Chondrocyte (in vitro differentiated cells): ENCODE measurements at regions not wholly inside any gene's neighbourhood (a gene's known extent, or its start where the extent isn't known, plus 50 kb on each side); places are given as distances from the start of the nearest gene placed in this dataset.

ENCODE experiments used
- DNase-seq: peaks from one replicate; pipeline ENCODE4 v3.0.0; 2021; ENCODE audit warnings: mixed read lengths, low spot score
- H3K27ac Mint-ChIP-seq: one replicate; pipeline ENCODE4 v1.8.0; 2021; ENCODE audit warnings: mild to moderate bottlenecking, moderate library complexity, mixed read lengths; ENCODE audit not compliant: unreplicated experiment
- H3K27me3 Mint-ChIP-seq: 2 replicates; pipeline ENCODE4 v1.8.0; 2021; ENCODE audit warnings: low read depth, mixed read lengths
- H3K36me3 Mint-ChIP-seq: 2 replicates; pipeline ENCODE4 v1.8.0; 2021; ENCODE audit warnings: low read depth, mixed read lengths
- H3K4me1 Mint-ChIP-seq: 2 replicates; pipeline ENCODE4 v1.8.0; 2021; ENCODE audit warnings: low read depth, mild to moderate bottlenecking, mixed read lengths
- H3K4me3 Mint-ChIP-seq: one replicate; pipeline ENCODE4 v1.8.0; 2021; ENCODE audit warnings: mild to moderate bottlenecking, moderate library complexity, mixed read lengths; ENCODE audit not compliant: unreplicated experiment
- H3K9me3 Mint-ChIP-seq: 2 replicates; pipeline ENCODE4 v1.8.0; 2021; ENCODE audit warnings: low read depth, mixed read lengths
- CTCF ChIP-seq: fragments of 200-600 bp; sonication (generic); IDR thresholded peaks from 2 replicates; pipeline ENCODE4 v1.5.0; 2021; ENCODE audit warnings: antibody characterized with exemption, mild to moderate bottlenecking, moderate library complexity

DNA sequence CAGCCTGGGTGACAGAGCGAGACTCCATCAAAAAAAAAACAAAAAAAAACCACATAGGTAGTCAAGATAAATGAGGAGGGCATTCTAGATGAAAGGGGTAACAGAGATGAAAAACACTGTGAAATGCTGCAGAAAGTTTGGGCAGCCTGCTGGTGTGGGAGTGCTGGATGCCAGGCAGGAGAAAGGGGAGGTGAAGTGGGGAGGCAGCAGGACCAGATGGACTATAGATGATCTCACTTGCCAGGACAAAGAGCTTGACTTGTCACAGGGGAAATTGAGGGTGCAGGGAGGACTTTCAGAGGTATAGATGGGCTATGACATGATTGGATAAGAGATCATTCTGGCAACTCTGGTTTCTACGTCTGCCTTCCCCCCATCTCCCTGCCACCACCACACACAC, 519.7 kb upstream of the ZFP42 start:
- Mint-ChIP-seq H3K4me3 (no peak overlapping the region), H3K36me3 (no peaks in the 10 kb centered on the region), H3K9me3 (no peaks in the 10 kb centered on the region), H3K27ac (peak overlapping the region; percentile 65), H3K4me1 (peaks cover 53% of the 10 kb centered on the region), H3K27me3 (no peaks in the 10 kb centered on the region)
- no peak for TF ChIP-seq CTCF
- DNase-seq, result no peak

DNA sequence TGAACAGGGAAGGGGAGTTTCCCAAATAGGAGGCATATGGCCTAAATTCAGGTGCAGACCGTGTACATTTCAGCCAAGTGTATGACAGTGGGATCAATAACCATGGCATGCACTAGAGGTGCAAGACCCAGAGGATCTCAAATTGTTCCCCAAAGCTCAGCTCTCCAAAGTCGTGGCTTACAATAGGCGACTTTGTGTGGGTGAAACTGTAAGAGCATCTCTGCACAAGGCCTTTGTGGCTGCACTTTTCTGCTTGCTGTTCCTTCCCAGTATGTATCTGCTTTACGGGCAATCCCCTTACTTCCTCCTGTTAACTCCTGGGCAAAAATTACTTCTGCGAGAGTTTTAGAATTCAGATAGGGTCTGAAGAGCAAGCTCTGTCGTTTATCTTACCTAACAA, 518.3 kb upstream of the ZFP42 start:
- Mint-ChIP-seq H3K36me3 (no peaks in the 10 kb centered on the region), H3K27ac (peak overlapping the region; percentile 97), H3K27me3 (no peaks in the 10 kb centered on the region), H3K4me3 (no peak overlapping the region), H3K9me3 (no peaks in the 10 kb centered on the region), H3K4me1 (peaks cover 60% of the 10 kb centered on the region)
- no peak for TF ChIP-seq CTCF
- no peak for DNase-seq

DNA sequence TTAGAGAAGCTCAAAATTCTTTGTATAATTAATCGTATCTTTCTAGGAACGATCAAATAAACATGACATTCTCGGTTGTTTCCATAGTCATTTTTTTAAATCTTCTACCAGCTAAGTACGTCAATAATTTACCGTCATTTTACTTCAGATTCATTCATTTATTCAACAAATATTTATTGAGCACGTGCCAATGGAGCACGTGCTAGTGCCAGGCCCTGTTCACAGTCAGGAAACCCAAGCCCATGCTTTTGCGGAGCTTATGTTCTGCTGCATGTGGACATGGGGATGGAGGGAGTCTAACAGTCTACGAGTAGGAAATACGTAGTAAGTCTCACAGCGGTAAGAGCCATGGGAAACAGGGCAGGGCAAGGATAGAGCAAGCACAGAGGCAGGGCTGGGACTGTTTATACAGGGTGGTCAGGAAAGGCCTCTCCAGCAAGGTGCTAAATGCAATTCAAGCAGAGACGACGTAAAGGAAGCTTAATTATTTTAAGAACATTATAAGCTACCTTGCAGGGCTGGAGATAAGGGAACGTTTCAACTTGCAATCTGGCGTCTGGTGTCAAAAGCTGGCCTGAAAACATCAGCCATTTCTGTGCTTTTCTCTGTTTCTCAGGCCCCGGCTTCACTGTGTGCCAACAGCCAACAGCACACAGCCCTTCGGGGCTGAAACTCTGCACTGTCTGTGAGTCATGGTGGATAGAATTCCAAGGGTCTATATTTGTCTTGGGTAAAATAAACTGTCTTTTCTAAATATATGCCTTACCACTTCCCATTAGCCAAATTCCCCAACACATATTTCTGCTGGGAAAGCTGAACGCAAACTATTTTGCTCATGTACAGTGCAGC, 517.1 kb upstream of the ZFP42 start:
- H3K4me3 Mint-ChIP-seq, result peak overlapping the region; percentile 30
- DNase-seq, result no peak

GRCh38 chr4:187479511-187479910, 516.1 kb upstream of the ZFP42 start:
- no peak for TF ChIP-seq CTCF
- H3K27ac Mint-ChIP-seq, result peak overlapping the region; percentile 97
- no peaks in the 10 kb centered on the region for H3K36me3 Mint-ChIP-seq
- H3K4me3 Mint-ChIP-seq, result no peak overlapping the region
- peaks cover 60% of the 10 kb centered on the region for H3K4me1 Mint-ChIP-seq
- no peaks in the 10 kb centered on the region for H3K9me3 Mint-ChIP-seq
- DNase-seq, result no peak
- H3K27me3 Mint-ChIP-seq, result no peaks in the 10 kb centered on the region

More for the DNA sequence above, 517.1 kb upstream of the ZFP42 start:
- peak overlapping the region; percentile 97 for H3K27ac Mint-ChIP-seq
- peaks cover 60% of the 10 kb centered on the region for H3K4me1 Mint-ChIP-seq
- H3K36me3 Mint-ChIP-seq, result no peaks in the 10 kb centered on the region
- H3K27me3 Mint-ChIP-seq, result no peaks in the 10 kb centered on the region
- TF ChIP-seq CTCF, result no peak
- no peaks in the 10 kb centered on the region for H3K9me3 Mint-ChIP-seq

- Mint-ChIP-seq H3K4me3 (peak overlapping the region; percentile 1), H3K9me3 (peaks cover 2% of the 10 kb centered on the region), H3K27ac (peak overlapping the region; percentile 97), H3K4me1 (peaks cover 53% of the 10 kb centered on the region), H3K36me3 (no peaks in the 10 kb centered on the region), H3K27me3 (no peaks in the 10 kb centered on the region)
- no peak for TF ChIP-seq CTCF
- DNase-seq, result no peak
Observed at GRCh38 chr4:187480146-187481145, 515.1 kb upstream of the ZFP42 start.
